ENCODE measurements at regions not wholly inside any gene's neighbourhood (a gene's known extent, or its start where the extent isn't known, plus 50 kb on each side); places are given as distances from the start of the nearest gene placed in this dataset.

- 89 to 94% methylated on average over 9 of the region's 9 CpGs for WGBS, 2 experiments (ENCODE audit: insufficient coverage in 1 of 2, insufficient read length in 1 of 2)
These were observed 72.7 kb upstream of the WWC1 start for GRCh38 chr5:168218746-168219145.

GRCh38 chr5:168219515-168220410, 71.7 kb upstream of the WWC1 start:
- no peak overlapping the region for H3K4me3 Mint-ChIP-seq
- Histone ChIP-seq H3K9ac (ENCODE audit: extremely low read depth, low read length, poor library complexity, severe bottlenecking) (no peak overlapping the region), H3K4me3 (ENCODE audit: low read length) (no peak overlapping the region), H3K4me1 (ENCODE audit: control insufficient read depth, insufficient read depth, low read length) (no peaks in the 10 kb centered on the region), H3K27me3 (ENCODE audit: control insufficient read depth, insufficient read depth, low read length, poor library complexity, severe bottlenecking) (no peaks in the 10 kb centered on the region), H3K27ac (ENCODE audit: low read depth, low read length) (no peak overlapping the region), H3K36me3 (ENCODE audit: control insufficient read depth, insufficient read depth, low read length) (no peaks in the 10 kb centered on the region), H3K9me3 (ENCODE audit: control insufficient read depth, low read length) (no peaks in the 10 kb centered on the region)
- peak; percentile 94 for TF ChIP-seq CTCF (conservative IDR thresholded peaks at IDR 0.05)
- H3K27ac Mint-ChIP-seq = peak overlapping the region; percentile 59
- 26 to 46% methylated on average over 5 to 7 of the region's 8 CpGs for WGBS, 2 experiments (ENCODE audit: insufficient coverage in 1 of 2, insufficient read length in 1 of 2)
- H3K9me3 Mint-ChIP-seq = no peaks in the 10 kb centered on the region
- no peaks in the 10 kb centered on the region for H3K36me3 Mint-ChIP-seq (ENCODE audit: low read depth)
- no peaks in the 10 kb centered on the region for H3K27me3 Mint-ChIP-seq (ENCODE audit: insufficient read depth)
- DNase-seq = peak; percentile 88
- H3K4me1 Mint-ChIP-seq = peaks cover 24% of the 10 kb centered on the region

More at GRCh38 chr5:168218746-168219145, 72.7 kb upstream of the WWC1 start:
- no peaks in the 10 kb centered on the region for H3K4me1 ChIP-seq (ENCODE audit: control insufficient read depth, insufficient read depth, low read length)
- no peak overlapping the region for H3K4me3 ChIP-seq (ENCODE audit: low read length)
- H3K36me3 ChIP-seq (ENCODE audit: control insufficient read depth, insufficient read depth, low read length) = no peaks in the 10 kb centered on the region
- no peak for TF ChIP-seq CTCF (conservative IDR thresholded peaks at IDR 0.05)
- no peaks in the 10 kb centered on the region for H3K9me3 ChIP-seq (ENCODE audit: control insufficient read depth, low read length)
- Mint-ChIP-seq H3K4me3 (no peak overlapping the region), H3K9me3 (no peaks in the 10 kb centered on the region), H3K36me3 (ENCODE audit: low read depth) (no peaks in the 10 kb centered on the region), H3K27ac (no peak overlapping the region), H3K4me1 (peaks cover 19% of the 10 kb centered on the region), H3K27me3 (ENCODE audit: insufficient read depth) (no peaks in the 10 kb centered on the region)
- no peak overlapping the region for H3K9ac ChIP-seq (ENCODE audit: extremely low read depth, low read length, poor library complexity, severe bottlenecking)
- no peak overlapping the region for H3K27ac ChIP-seq (ENCODE audit: low read depth, low read length)
- no peak for DNase-seq
- H3K27me3 ChIP-seq (ENCODE audit: control insufficient read depth, insufficient read depth, low read length, poor library complexity, severe bottlenecking) = no peaks in the 10 kb centered on the region

DNA sequence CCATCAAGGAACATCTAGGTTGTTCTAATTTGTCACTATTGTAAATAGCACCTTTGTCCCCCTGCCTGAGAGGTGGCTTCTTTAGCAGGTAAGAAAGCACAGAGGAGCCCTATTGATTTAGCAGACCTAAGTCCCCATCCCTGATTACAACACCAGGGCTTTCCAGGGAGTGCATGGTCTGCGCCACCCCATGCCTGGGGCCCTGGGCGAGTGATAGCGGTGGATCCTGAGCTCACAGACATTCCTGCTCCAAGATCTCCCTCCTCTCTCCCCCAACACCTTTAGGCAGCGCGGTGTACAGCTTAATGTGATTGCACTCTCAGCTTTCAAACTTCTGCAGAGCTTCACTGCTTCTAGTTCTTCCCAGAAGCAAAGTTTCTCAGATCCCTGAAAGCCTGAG, 67.4 kb upstream of the WWC1 start:
- Histone ChIP-seq H3K9ac (ENCODE audit: extremely low read depth, low read length, poor library complexity, severe bottlenecking) (no peak overlapping the region), H3K9me3 (ENCODE audit: control insufficient read depth, low read length) (no peaks in the 10 kb centered on the region), H3K27me3 (ENCODE audit: control insufficient read depth, insufficient read depth, low read length, poor library complexity, severe bottlenecking) (no peaks in the 10 kb centered on the region), H3K27ac (ENCODE audit: low read depth, low read length) (no peak overlapping the region), H3K4me1 (ENCODE audit: control insufficient read depth, insufficient read depth, low read length) (no peaks in the 10 kb centered on the region), H3K4me3 (ENCODE audit: low read length) (no peak overlapping the region), H3K36me3 (ENCODE audit: control insufficient read depth, insufficient read depth, low read length) (no peaks in the 10 kb centered on the region)
- DNase-seq = no peak
- no peak overlapping the region for H3K4me3 Mint-ChIP-seq
- no peaks in the 10 kb centered on the region for H3K9me3 Mint-ChIP-seq
- H3K27me3 Mint-ChIP-seq (ENCODE audit: insufficient read depth) = no peaks in the 10 kb centered on the region
- no peaks in the 10 kb centered on the region for H3K36me3 Mint-ChIP-seq (ENCODE audit: low read depth)
- no peak overlapping the region for H3K27ac Mint-ChIP-seq
- peaks cover 14% of the 10 kb centered on the region for H3K4me1 Mint-ChIP-seq
- 88% methylated on average over 5 of the region's 5 CpGs for WGBS, 2 experiments (ENCODE audit: insufficient coverage in 1 of 2, insufficient read length in 1 of 2)
- TF ChIP-seq CTCF (conservative IDR thresholded peaks at IDR 0.05) = no peak

Measured in endodermal cell (in vitro differentiated cells).